Naive thymus-derived CD4-positive, alpha-beta T cell (primary cell): ENCODE measurements at regions not wholly inside any gene's neighbourhood (a gene's known extent, or its start where the extent isn't known, plus 50 kb on each side); places are given as distances from the start of the nearest gene placed in this dataset.

ENCODE experiments used
- ATAC-seq: fragments of 150-1000 bp; cut with Tn5 transposase; 2 replicates; pipeline ENCODE4 v1.10.0; 2021; ENCODE audit warnings: mild to moderate bottlenecking, moderate library complexity
- CTCF ChIA-PET: fragments of 350-600 bp; sonication (Branson Sonifier 250); formaldehyde crosslinking; loops from one replicate; lab custom pipeline; 2021; ENCODE audit warnings: antibody characterized with exemption; lab: Charles Lee
- POLR2A ChIA-PET: fragments of 350-600 bp; sonication (Branson Sonifier 250); formaldehyde crosslinking; loops from one replicate; lab custom pipeline; 2021; ENCODE audit warnings: antibody characterized with exemption, inconsistent platforms; lab: Charles Lee
- DNase-seq, 9 donors: peaks; one replicate each; pipeline versions ENCODE4 v3.0.0 to v3.0.0-alpha.2; 2020 to 2022; ENCODE audit warnings: mixed read lengths in 1 of 9
- H3K27ac ChIP-seq: one replicate; pipeline ENCODE4 v1.7.0; 2013; ENCODE audit warnings: mild to moderate bottlenecking, low read depth, low read length, moderate library complexity
- H3K27me3 ChIP-seq, 2 donors: one replicate each; pipeline ENCODE4 v1.7.0; 2013; ENCODE audit warnings: low read length in 2 of 2, mild to moderate bottlenecking in 2 of 2, moderate library complexity in 2 of 2; ENCODE audit not compliant: control insufficient read depth in 2 of 2, insufficient read depth in 2 of 2
- H3K36me3 ChIP-seq, 3 experiments: 1 replicate in 2 of 3; 2 replicates in 1 of 3; pipeline ENCODE4 v1.7.0; 2013; ENCODE audit warnings: low read length in 3 of 3, mild to moderate bottlenecking in 3 of 3, moderate library complexity in 1 of 3; ENCODE audit not compliant: insufficient read depth in 3 of 3, control insufficient read depth in 2 of 3
- H3K4me1 ChIP-seq, 2 donors: one replicate each; pipeline ENCODE4 v1.7.0; 2013; ENCODE audit warnings: low read length in 2 of 2, mild to moderate bottlenecking in 2 of 2, moderate library complexity in 1 of 2; ENCODE audit not compliant: control insufficient read depth in 2 of 2, insufficient read depth in 2 of 2
- H3K4me3 ChIP-seq: 2 replicates; pipeline ENCODE4 v1.7.0; 2013; ENCODE audit warnings: mild to moderate bottlenecking, low read length
- H3K9me3 ChIP-seq, 3 experiments: 1 replicate in 2 of 3; 2 replicates in 1 of 3; pipeline ENCODE4 v1.7.0; 2013; ENCODE audit warnings: low read length in 3 of 3; ENCODE audit not compliant: control insufficient read depth in 2 of 3
- H3K27ac Mint-ChIP-seq, 9 donors: one replicate each; pipeline ENCODE4 v1.8.0; 2020 to 2022; ENCODE audit warnings: mixed read lengths in 9 of 9, mild to moderate bottlenecking in 8 of 9, moderate library complexity in 5 of 9, inconsistent platforms in 2 of 9
- H3K27me3 Mint-ChIP-seq, 5 donors: one replicate each; pipeline ENCODE4 v1.8.0; 2021 to 2022; ENCODE audit warnings: mixed read lengths in 5 of 5, mild to moderate bottlenecking in 1 of 5
- H3K36me3 Mint-ChIP-seq, 5 donors: one replicate each; pipeline ENCODE4 v1.8.0; 2020 to 2022; ENCODE audit warnings: mixed read lengths in 5 of 5, mild to moderate bottlenecking in 3 of 5, inconsistent platforms in 1 of 5
- H3K4me1 Mint-ChIP-seq, 7 donors: one replicate each; pipeline ENCODE4 v1.8.0; 2020 to 2022; ENCODE audit warnings: mixed read lengths in 7 of 7, mild to moderate bottlenecking in 3 of 7, inconsistent platforms in 1 of 7
- H3K4me3 Mint-ChIP-seq, 10 donors: one replicate each; pipeline ENCODE4 v1.8.0; 2020 to 2022; ENCODE audit warnings: mild to moderate bottlenecking in 10 of 10, mixed read lengths in 10 of 10, moderate library complexity in 6 of 10, inconsistent platforms in 2 of 10
- H3K9me3 Mint-ChIP-seq, 11 donors: one replicate each; pipeline ENCODE4 v1.8.0; 2020 to 2022; ENCODE audit warnings: mixed read lengths in 11 of 11, mild to moderate bottlenecking in 4 of 11, inconsistent platforms in 1 of 11, moderate library complexity in 1 of 11
- intact Hi-C, 2 donors: fragments of 100-400 bp; cut with micrococcal nuclease; formaldehyde crosslinking; loops; one replicate each; pipeline ENCODE4 v1.15.1; 2023

DNA sequence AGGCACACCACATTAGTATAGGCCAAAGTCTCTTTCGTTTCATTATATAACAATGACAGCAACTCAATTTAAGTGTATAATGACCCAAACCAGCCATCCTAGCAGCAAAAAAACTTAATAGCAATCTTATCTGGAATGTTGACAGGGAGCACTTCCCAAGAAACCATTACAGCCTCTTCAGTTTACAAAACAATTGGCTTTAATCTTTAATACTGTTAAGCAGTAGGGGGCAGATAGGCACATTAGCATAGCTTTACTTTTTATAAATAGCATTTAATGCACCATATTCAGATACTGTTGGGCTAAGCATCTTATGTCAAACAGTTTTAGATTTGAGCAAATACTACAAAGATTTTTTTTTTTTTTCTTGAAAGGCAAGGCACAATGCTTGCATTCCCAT, 193.3 kb upstream of the MAP3K7 start:
- Mint-ChIP-seq H3K36me3 (no peaks in the 10 kb centered on the region), H3K27me3 (peaks cover 10 to 33% (median 21%) of the 10 kb centered on the region in 5 donors), H3K9me3 (no peaks in the 10 kb centered on the region), H3K27ac (no peak overlapping the region), H3K4me1 (peaks cover 0 to 1% (median 0%) of the 10 kb centered on the region in 7 donors), H3K4me3 (no peak overlapping the region)
- CTCF ChIA-PET = interaction anchor here (1.1 kb wide), 1 partner anchor 9 kb away, joined by 3 read pairs; no protein-coding TSS in a partner anchor
- no peaks in the 10 kb centered on the region for H3K9me3 ChIP-seq
- no peaks in the 10 kb centered on the region for H3K27me3 ChIP-seq
- ATAC-seq (no peak), DNase-seq (no peak)
- no peak overlapping the region for H3K4me3 ChIP-seq
- POLR2A ChIA-PET = no interaction called here
- no peak overlapping the region for H3K27ac ChIP-seq
- H3K36me3 ChIP-seq = no peaks in the 10 kb centered on the region
- H3K4me1 ChIP-seq = no peaks in the 10 kb centered on the region
- intact Hi-C loops = no loop called here

DNA sequence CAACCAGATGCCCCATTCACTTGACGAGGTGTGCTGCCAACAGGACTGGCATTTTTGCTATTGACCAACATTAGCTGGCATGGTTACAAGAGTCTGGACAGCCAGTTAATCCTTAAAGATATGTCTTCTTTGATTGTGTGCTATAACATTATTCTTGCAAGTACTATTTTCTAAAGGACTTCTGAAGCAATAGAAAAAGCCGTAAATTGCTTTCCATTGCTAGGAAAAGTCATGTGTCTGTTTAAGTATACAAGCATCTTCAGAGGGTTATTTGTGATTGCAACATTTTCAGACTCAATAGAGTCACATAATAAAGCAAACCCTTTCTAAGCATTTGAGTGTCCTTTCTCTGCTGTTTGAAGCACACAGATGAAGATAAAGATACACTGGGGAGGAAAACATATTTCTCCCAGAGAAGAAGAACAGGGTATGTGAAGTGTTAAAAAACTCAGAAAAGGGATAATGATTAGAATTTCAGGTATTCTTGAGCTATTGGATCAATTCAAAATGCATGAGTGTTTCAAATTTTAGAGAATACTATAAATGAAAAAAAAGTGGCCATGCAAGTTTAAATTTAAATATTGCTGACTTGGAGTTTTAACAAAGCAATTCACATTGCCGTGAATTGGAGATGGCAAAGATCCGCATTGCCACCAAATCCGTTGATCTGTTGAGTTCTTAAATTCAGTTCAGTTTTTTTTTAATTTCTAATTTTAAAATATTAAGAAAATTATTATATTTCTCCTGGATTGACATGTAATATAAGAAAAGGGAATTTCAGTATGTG, 191.7 kb upstream of the MAP3K7 start:
- Mint-ChIP-seq H3K27ac (no peak overlapping the region), H3K27me3 (peaks cover 11 to 38% (median 24%) of the 10 kb centered on the region in 5 donors), H3K4me3 (no peak overlapping the region), H3K9me3 (no peaks in the 10 kb centered on the region), H3K4me1 (no peaks in the 10 kb centered on the region), H3K36me3 (no peaks in the 10 kb centered on the region)
- ATAC-seq (no peak), DNase-seq (no peak)
- intact Hi-C loops = no loop called here
- POLR2A ChIA-PET = no interaction called here
- Histone ChIP-seq H3K4me3 (no peak overlapping the region), H3K9me3 (no peaks in the 10 kb centered on the region), H3K4me1 (no peaks in the 10 kb centered on the region), H3K27me3 (no peaks in the 10 kb centered on the region), H3K36me3 (no peaks in the 10 kb centered on the region), H3K27ac (no peak overlapping the region)
- CTCF ChIA-PET = no interaction called here

DNA sequence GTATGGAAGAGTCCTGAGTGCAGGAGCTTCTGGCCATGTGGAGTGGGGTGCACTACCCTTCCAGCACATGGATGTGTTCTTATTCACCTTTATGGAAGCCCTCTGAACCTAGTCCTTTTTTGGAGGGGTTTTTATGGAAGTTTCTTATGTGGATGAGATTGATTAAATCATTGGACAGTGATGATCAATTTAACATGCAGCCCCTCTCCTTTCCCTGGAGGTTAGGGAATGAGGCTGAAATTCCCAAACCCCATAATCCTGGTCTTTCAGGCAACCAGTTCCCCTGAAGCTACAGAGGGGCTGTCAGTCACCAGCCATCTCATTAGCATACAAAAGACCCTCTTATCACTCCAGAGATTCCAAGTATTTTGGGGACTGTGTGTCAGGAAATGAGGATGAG, 183.9 kb upstream of the MAP3K7 start:
- Histone ChIP-seq H3K4me3 (no peak overlapping the region), H3K9me3 (no peaks in the 10 kb centered on the region), H3K36me3 (no peaks in the 10 kb centered on the region), H3K27me3 (no peaks in the 10 kb centered on the region), H3K27ac (no peak overlapping the region), H3K4me1 (no peaks in the 10 kb centered on the region)
- Mint-ChIP-seq H3K27ac (no peak overlapping the region), H3K36me3 (no peaks in the 10 kb centered on the region), H3K9me3 (no peaks in the 10 kb centered on the region), H3K4me1 (no peaks in the 10 kb centered on the region), H3K27me3 (peaks cover 0 to 59% (median 19%) of the 10 kb centered on the region in 5 donors), H3K4me3 (no peak overlapping the region)
- ChIA-PET CTCF (no interaction called here), POLR2A (no interaction called here)
- no peak for DNase-seq
- intact Hi-C loops = no loop called here
- no peak for ATAC-seq

DNA sequence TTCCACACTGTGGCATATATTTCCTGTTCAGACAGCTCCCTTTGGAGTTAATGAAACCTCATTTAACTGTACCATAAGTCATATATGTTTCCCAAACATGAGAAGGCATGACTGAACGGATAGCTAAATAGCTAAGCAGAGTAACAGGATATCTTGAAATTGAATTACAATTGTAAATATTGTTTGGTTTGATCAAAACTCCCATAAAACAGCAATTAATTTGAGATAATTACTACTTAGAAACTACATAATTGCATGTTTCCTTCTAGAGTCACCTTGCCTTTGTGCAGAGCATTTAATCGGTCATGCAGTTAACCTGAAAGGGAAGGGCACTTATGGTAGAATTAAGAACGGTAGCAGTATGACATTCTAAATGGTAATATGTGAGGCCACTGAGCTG, 179.0 kb upstream of the MAP3K7 start:
- ATAC-seq (no peak), DNase-seq (no peak)
- CTCF ChIA-PET = no interaction called here
- Histone ChIP-seq H3K4me1 (no peaks in the 10 kb centered on the region), H3K36me3 (no peaks in the 10 kb centered on the region), H3K9me3 (no peaks in the 10 kb centered on the region), H3K4me3 (no peak overlapping the region), H3K27me3 (no peaks in the 10 kb centered on the region), H3K27ac (no peak overlapping the region)
- Mint-ChIP-seq H3K4me1 (no peaks in the 10 kb centered on the region), H3K4me3 (no peak overlapping the region), H3K9me3 (no peaks in the 10 kb centered on the region), H3K27ac (no peak overlapping the region), H3K27me3 (peaks cover 3 to 37% (median 18%) of the 10 kb centered on the region in 5 donors), H3K36me3 (no peaks in the 10 kb centered on the region)
- POLR2A ChIA-PET = no interaction called here
- intact Hi-C loops = no loop called here

DNA sequence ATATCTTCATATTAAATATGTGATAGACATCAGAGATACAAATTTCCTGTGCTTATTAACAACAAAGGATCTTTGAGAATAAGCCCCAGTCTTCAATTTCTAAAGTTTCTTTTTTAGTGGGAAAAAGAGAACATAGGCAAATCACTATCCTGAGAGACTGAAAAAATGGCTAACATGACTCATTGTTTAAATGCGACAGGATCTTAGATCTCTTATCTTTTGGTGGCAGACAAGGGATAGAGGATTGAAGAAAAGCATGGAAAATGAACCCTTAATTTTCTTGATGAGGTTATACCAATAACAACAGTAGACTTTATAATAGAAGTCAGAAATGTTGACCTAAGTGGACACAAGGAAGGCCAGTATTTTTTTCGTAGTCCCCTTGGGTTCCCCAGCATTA, 178.6 kb upstream of the MAP3K7 start:
- no peaks in the 10 kb centered on the region for H3K9me3 Mint-ChIP-seq
- no peak for DNase-seq
- ChIA-PET CTCF (no interaction called here), POLR2A (no interaction called here)
- ATAC-seq = no peak
- no peak overlapping the region for H3K4me3 Mint-ChIP-seq
- no peaks in the 10 kb centered on the region for H3K4me1 Mint-ChIP-seq
- Histone ChIP-seq H3K4me1 (no peaks in the 10 kb centered on the region), H3K36me3 (no peaks in the 10 kb centered on the region), H3K9me3 (no peaks in the 10 kb centered on the region), H3K27ac (no peak overlapping the region), H3K4me3 (no peak overlapping the region), H3K27me3 (no peaks in the 10 kb centered on the region)
- intact Hi-C loops = no loop called here
- no peak overlapping the region for H3K27ac Mint-ChIP-seq
- H3K36me3 Mint-ChIP-seq = no peaks in the 10 kb centered on the region
- peaks cover 3 to 37% (median 19%) of the 10 kb centered on the region in 5 donors for H3K27me3 Mint-ChIP-seq

DNA sequence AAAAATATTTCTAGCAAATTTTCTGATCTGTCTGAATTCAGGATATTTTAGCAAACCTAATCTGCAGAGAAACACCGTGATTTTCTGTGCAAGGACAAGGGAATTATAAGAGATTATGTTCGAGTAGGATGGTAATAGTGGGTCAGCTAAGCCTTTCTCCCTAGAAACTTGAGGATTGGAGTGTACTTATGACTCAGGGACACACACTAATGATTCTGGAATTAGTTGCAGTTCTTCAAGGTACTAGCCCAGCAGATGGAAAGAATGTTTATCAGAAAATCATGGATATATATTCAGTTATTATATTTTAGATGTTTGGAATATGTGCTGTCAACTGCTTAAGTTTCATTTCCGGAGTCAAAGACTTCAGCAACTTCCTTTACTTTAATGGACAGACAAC, 177.1 kb upstream of the MAP3K7 start:
- ATAC-seq = no peak
- Mint-ChIP-seq H3K27ac (no peak overlapping the region), H3K9me3 (no peaks in the 10 kb centered on the region), H3K36me3 (no peaks in the 10 kb centered on the region), H3K4me3 (no peak overlapping the region), H3K27me3 (peaks cover 3 to 35% (median 30%) of the 10 kb centered on the region in 5 donors), H3K4me1 (no peaks in the 10 kb centered on the region)
- Histone ChIP-seq H3K4me3 (no peak overlapping the region), H3K9me3 (no peaks in the 10 kb centered on the region), H3K36me3 (no peaks in the 10 kb centered on the region), H3K4me1 (no peaks in the 10 kb centered on the region), H3K27ac (no peak overlapping the region), H3K27me3 (no peaks in the 10 kb centered on the region)
- no peak for DNase-seq
- ChIA-PET POLR2A (no interaction called here), CTCF (no interaction called here)
- intact Hi-C loops = no loop called here

DNA sequence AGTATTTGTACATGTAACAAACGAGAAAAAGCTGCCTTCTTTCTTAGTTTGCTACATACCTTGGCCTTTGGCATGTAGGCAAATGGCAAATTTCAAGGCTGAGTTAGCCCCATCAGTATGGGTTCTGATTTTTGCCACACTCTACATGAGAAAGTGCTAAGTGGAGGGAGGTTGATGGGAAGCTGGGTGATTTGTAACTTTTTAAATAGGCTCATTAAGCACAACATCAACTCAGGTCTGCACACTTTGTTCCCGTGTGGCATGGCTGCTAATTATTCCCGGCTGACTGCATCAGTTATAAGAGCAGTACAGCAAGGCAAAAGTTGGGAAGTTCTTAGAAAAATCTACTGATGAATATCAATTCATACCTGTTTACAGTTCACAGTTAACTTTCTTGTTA, 172.8 kb upstream of the MAP3K7 start:
- Histone ChIP-seq H3K4me3 (no peak overlapping the region), H3K9me3 (no peaks in the 10 kb centered on the region), H3K36me3 (no peaks in the 10 kb centered on the region), H3K27me3 (no peaks in the 10 kb centered on the region), H3K4me1 (no peaks in the 10 kb centered on the region), H3K27ac (no peak overlapping the region)
- Mint-ChIP-seq H3K4me3 (no peak overlapping the region), H3K4me1 (no peaks in the 10 kb centered on the region), H3K36me3 (no peaks in the 10 kb centered on the region), H3K27me3 (peaks cover 6 to 38% (median 14%) of the 10 kb centered on the region in 5 donors), H3K9me3 (peaks cover 0 to 1% (median 0%) of the 10 kb centered on the region in 11 donors), H3K27ac (no peak overlapping the region)
- DNase-seq (no peak), ATAC-seq (no peak)
- POLR2A ChIA-PET = no interaction called here
- CTCF ChIA-PET = no interaction called here
- intact Hi-C loops = no loop called here
